A673 (cell line): ENCODE measurements at regions not wholly inside any gene's neighbourhood (a gene's known extent, or its start where the extent isn't known, plus 50 kb on each side); places are given as distances from the start of the nearest gene placed in this dataset.

ENCODE experiments used
- CTCF ChIP-seq: fragments of 300-800, 200-600 bp; sonication (generic); conservative IDR thresholded peaks from 2 replicates; pipeline ENCODE4 v1.5.1; 2017; ENCODE audit warnings: low read depth, mild to moderate bottlenecking, antibody characterized with exemption, low read length, moderate library complexity, mixed read lengths
- EZH2 ChIP-seq: fragments of 200-600 bp; sonication (generic); IDR thresholded peaks from 2 replicates; pipeline ENCODE4 v1.6.1; 2017; ENCODE audit warnings: borderline replicate concordance, low read depth, mild to moderate bottlenecking, mixed read lengths, antibody characterized with exemption, low read length; ENCODE audit not compliant: poor library complexity, severe bottlenecking

GRCh38 chr1:72648465-72648864 lies 366.1 kb upstream of the NEGR1 start:
- TF ChIP-seq CTCF, result no peak
- TF ChIP-seq EZH2, result no peak
